Right lobe of liver (tissue), 6 donors: ENCODE measurements at regions not wholly inside any gene's neighbourhood (a gene's known extent, or its start where the extent isn't known, plus 50 kb on each side); places are given as distances from the start of the nearest gene placed in this dataset.
A peak's percentile ranks its signal among the peaks of the same experiment; 100 is the strongest.

Source experiments
- ATAC-seq, 4 donors: fragments of 200-7000 bp; cut with Tn5 transposase; one replicate each; pipeline ENCODE4 v1.9.1; 2020; ENCODE audit warnings: mild to moderate bottlenecking in 4 of 4, moderate library complexity in 4 of 4
- DNase-seq, 3 donors: peaks; one replicate each; pipeline ENCODE4 v3.0.0-alpha.2; 2020
- H3K27ac ChIP-seq, 3 donors: fragments of 200-600 bp; one replicate each; pipeline ENCODE4 v1.8.0; 2022
- H3K27me3 ChIP-seq, 2 donors: fragments of 200-600 bp; one replicate each; pipeline ENCODE4 v1.8.0; 2022
- H3K36me3 ChIP-seq, 4 donors: fragments of 200-600 bp; sonication (generic) in 1 of 4; one replicate each; pipeline versions ENCODE4 v1.5.1 to v1.8.0; 2017 to 2022; ENCODE audit warnings: control low read depth in 1 of 4
- H3K4me1 ChIP-seq, 4 donors: fragments of 200-600 bp; sonication (generic) in 1 of 4; one replicate each; pipeline versions ENCODE4 v1.5.1 to v1.8.0; 2017 to 2022; ENCODE audit warnings: control low read depth in 1 of 4
- H3K4me3 ChIP-seq, 3 donors: fragments of 200-600 bp; one replicate each; pipeline ENCODE4 v1.8.0; 2022
- H3K9me3 ChIP-seq, 4 donors: fragments of 200-600 bp; sonication (generic) in 1 of 4; one replicate each; pipeline versions ENCODE4 v1.5.1 to v1.8.0; 2017 to 2022; ENCODE audit warnings: control low read depth in 1 of 4
- CTCF ChIP-seq, 4 donors: fragments of 200-600 bp in 3 of 4; fragments of 450-650 bp in 1 of 4; IDR thresholded peaks; one replicate each; pipeline versions ENCODE4 v1.5.1 to v1.8.0; 2016 to 2022; ENCODE audit warnings: antibody characterized with exemption in 4 of 4, mild to moderate bottlenecking in 2 of 4
- POLR2A ChIP-seq: fragments of 450-650 bp; IDR thresholded peaks from one replicate; pipeline ENCODE4 v1.6.1; 2017; ENCODE audit warnings: antibody characterized with exemption, mild to moderate bottlenecking
- WGBS: methylation state at CpG from one replicate; pipeline ENCODE4 v1.1.6; 2018; ENCODE audit warnings: low coverage, low lambda C conversion rate; ENCODE audit not compliant: insufficient coverage; ENCODE audit errors: missing lambda C conversion rate; 5-methylcytosine and 5-hydroxymethylcytosine counted together
- intact Hi-C, 2 donors: fragments of 100-400 bp; cut with DNase I; formaldehyde crosslinking; loops; one replicate each; pipeline versions ENCODE4 v1.11.2 to v1.14.1; 2022
- donor health status: DM: no; HTN: yes; CAD: no.
- donor health status: DM: no; HTN: no; CAD: no.
- donor health status: DM: no; HTN: no; CAD: no.
- donor health status: DM: no; HTN: yes; CAD: no.
- donor health status: DM: no; HTN: yes; CAD: no.

GRCh38 chr6:170473801-170474200 is 79.3 kb downstream of the PSMB1 start:
- WGBS, result 70% methylated on average over 4 of the region's 7 CpGs
- DNase-seq (no peak), ATAC-seq (no peak)
- Histone ChIP-seq H3K27me3 (no peaks in the 10 kb centered on the region), H3K27ac (no peak overlapping the region), H3K36me3 (no peaks in the 10 kb centered on the region), H3K4me3 (no peak overlapping the region), H3K9me3 (no peaks in the 10 kb centered on the region), H3K4me1 (no peaks in the 10 kb centered on the region)
- intact Hi-C loops, result no loop called here
- TF ChIP-seq CTCF (IDR thresholded peaks at IDR 0.05) (no peak), POLR2A (no peak)

DNA sequence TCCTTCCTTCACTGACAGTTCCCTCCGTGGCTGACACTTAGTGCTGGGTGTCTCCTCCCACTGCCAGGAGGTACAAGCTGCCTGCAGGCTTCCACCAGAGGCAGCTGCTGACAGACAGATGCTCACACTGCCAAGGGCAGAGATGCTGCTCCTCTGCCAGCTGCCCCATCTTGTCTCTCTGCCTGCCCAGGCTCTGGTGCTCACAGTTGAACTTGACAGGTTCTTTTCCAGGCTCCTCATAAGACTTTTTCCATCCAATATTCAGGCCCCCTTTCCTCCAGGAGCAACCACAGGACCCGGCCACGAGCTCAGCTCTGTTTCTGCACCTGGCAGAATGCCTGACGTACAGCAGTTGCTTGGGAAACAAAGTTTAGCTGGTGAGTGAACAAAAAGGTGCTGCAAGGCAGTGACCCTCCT is 79.8 kb downstream of the PSMB1 start:
- 13% methylated on average over 1 of the region's 4 CpGs for WGBS
- no peak for TF ChIP-seq POLR2A
- no peak for TF ChIP-seq CTCF (IDR thresholded peaks at IDR 0.05)
- no peak for DNase-seq

GRCh38 chr6:170471491-170471890 is 81.6 kb downstream of the PSMB1 start:
- no peaks in the 10 kb centered on the region for H3K36me3 ChIP-seq
- H3K27ac ChIP-seq, result no peak overlapping the region
- TF ChIP-seq POLR2A, result no peak
- TF ChIP-seq CTCF (IDR thresholded peaks at IDR 0.05), result no peak
- intact Hi-C loops, result no loop called here
- no peak for ATAC-seq
- H3K9me3 ChIP-seq, result no peaks in the 10 kb centered on the region
- no peaks in the 10 kb centered on the region for H3K27me3 ChIP-seq
- H3K4me1 ChIP-seq, result no peaks in the 10 kb centered on the region
- H3K4me3 ChIP-seq, result no peak overlapping the region
- WGBS, result 65% methylated on average over 4 of the region's 5 CpGs
- no peak for DNase-seq

More for the DNA sequence above, 79.8 kb downstream of the PSMB1 start:
- Histone ChIP-seq H3K9me3 (no peaks in the 10 kb centered on the region), H3K4me1 (no peaks in the 10 kb centered on the region), H3K27me3 (no peaks in the 10 kb centered on the region), H3K27ac (no peak overlapping the region), H3K4me3 (no peak overlapping the region), H3K36me3 (no peaks in the 10 kb centered on the region)
- intact Hi-C loops, result no loop called here
- ATAC-seq, result no peak

- intact Hi-C loops, result no loop called here
- H3K4me1 ChIP-seq, result no peaks in the 10 kb centered on the region
- ATAC-seq, result no peak
- no peaks in the 10 kb centered on the region for H3K36me3 ChIP-seq
- TF ChIP-seq POLR2A, result no peak
- TF ChIP-seq CTCF (IDR thresholded peaks at IDR 0.05), result no peak
- no peak for DNase-seq
- no peak overlapping the region for H3K4me3 ChIP-seq
- no peaks in the 10 kb centered on the region for H3K27me3 ChIP-seq
- 40% methylated on average over 7 of the region's 7 CpGs for WGBS
- no peaks in the 10 kb centered on the region for H3K9me3 ChIP-seq
- H3K27ac ChIP-seq, result no peak overlapping the region
Observed at GRCh38 chr6:170470734-170471133, 82.4 kb downstream of the PSMB1 start.

GRCh38 chr6:170464524-170464979 is 88.6 kb downstream of the PSMB1 start:
- no CpG with 5 or more reads among the region's 7 CpGs for WGBS
- DNase-seq, result no peak
- Histone ChIP-seq H3K36me3 (no peaks in the 10 kb centered on the region), H3K4me3 (no peak overlapping the region), H3K9me3 (no peaks in the 10 kb centered on the region), H3K27ac (no peak overlapping the region), H3K4me1 (no peaks in the 10 kb centered on the region), H3K27me3 (no peaks in the 10 kb centered on the region)
- ATAC-seq, result peak in 1 of 4 donors; percentile 20
- intact Hi-C loops, result no loop called here
- TF ChIP-seq CTCF (IDR thresholded peaks at IDR 0.05), result no peak
- TF ChIP-seq POLR2A, result no peak
